DOHH2 (cell line): ENCODE measurements at regions not wholly inside any gene's neighbourhood (a gene's known extent, or its start where the extent isn't known, plus 50 kb on each side); places are given as distances from the start of the nearest gene placed in this dataset.

Source experiments
- EZH2phosphoT487 ChIP-seq: fragments of 200-600 bp; sonication (generic); IDR thresholded peaks from 2 replicates; pipeline ENCODE4 v1.6.1; 2017; ENCODE audit warnings: borderline replicate concordance, mild to moderate bottlenecking, antibody characterized with exemption, low read length, moderate library complexity, mixed read lengths
- TF ChIP-seq, protein P1 (sequence below): fragments of 200-600 bp; sonication (generic); IDR thresholded peaks from one replicate; pipeline ENCODE4 v1.5.1; 2014; ENCODE audit warnings: antibody characterized with exemption, mild to moderate bottlenecking, low read depth, low read length; ENCODE audit not compliant: poor library complexity, severe bottlenecking

DNA sequence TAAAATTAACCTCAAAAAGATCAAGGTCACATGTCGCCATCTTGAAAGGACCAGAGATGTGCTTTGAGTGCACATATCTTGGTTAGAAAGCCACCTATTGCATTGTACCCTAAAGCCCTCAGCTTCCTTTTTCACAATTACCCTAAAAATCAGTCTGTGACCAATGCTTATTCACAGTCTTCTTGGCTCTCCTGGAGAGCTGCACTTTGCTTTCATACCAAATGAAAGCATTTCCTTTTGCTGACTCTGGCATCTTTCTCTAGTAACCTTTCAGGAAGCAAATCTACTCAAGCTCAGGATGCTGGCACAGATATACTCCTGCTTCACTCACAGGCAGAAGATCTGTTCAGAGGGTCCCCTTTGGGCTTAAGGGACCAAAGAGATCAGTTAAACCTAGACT is 160.7 kb upstream of the PUM3 start:
- TF ChIP-seq, protein P1, sequence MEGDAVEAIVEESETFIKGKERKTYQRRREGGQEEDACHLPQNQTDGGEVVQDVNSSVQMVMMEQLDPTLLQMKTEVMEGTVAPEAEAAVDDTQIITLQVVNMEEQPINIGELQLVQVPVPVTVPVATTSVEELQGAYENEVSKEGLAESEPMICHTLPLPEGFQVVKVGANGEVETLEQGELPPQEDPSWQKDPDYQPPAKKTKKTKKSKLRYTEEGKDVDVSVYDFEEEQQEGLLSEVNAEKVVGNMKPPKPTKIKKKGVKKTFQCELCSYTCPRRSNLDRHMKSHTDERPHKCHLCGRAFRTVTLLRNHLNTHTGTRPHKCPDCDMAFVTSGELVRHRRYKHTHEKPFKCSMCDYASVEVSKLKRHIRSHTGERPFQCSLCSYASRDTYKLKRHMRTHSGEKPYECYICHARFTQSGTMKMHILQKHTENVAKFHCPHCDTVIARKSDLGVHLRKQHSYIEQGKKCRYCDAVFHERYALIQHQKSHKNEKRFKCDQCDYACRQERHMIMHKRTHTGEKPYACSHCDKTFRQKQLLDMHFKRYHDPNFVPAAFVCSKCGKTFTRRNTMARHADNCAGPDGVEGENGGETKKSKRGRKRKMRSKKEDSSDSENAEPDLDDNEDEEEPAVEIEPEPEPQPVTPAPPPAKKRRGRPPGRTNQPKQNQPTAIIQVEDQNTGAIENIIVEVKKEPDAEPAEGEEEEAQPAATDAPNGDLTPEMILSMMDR: no peak
- TF ChIP-seq EZH2phosphoT487: no peak
